NK-92 treated with Interleukin-12 subunit alpha and Interleukin-12 subunit beta, amount 100 ng/mL, for 24 hours (cell line): ENCODE measurements at regions not wholly inside any gene's neighbourhood (a gene's known extent, or its start where the extent isn't known, plus 50 kb on each side); places are given as distances from the start of the nearest gene placed in this dataset.
"Not testable (repeated sequence)": the region's sequence is repeated elsewhere in the genome, so short reads cannot be mapped to it uniquely, and the experiment has no call there.

Experiments used
- DNase-seq: peaks from one replicate; lab custom pipeline; 2025; lab: John Stamatoyannopoulos, UW

- no peak for DNase-seq
Measured at GRCh38 chr5:128799945-128800344, 165.3 kb upstream of the SLC27A6 start.

GRCh38 chr5:128800377-128800776, 164.9 kb upstream of the SLC27A6 start:
- DNase-seq, result no peak

GRCh38 chr5:128813317-128814070, 151.8 kb upstream of the SLC27A6 start:
- no peak for DNase-seq

GRCh38 chr5:128815201-128815600, 150.1 kb upstream of the SLC27A6 start:
- no peak for DNase-seq

- DNase-seq, result no peak
Measured at GRCh38 chr5:128825826-128826225, 139.5 kb upstream of the SLC27A6 start.

GRCh38 chr5:128826275-128826674, 139.0 kb upstream of the SLC27A6 start:
- DNase-seq, result no peak

GRCh38 chr5:128836571-128836970, 128.7 kb upstream of the SLC27A6 start:
- DNase-seq, result no peak

- DNase-seq, result no peak
Measured at GRCh38 chr5:128838623-128839022, 126.7 kb upstream of the SLC27A6 start.

GRCh38 chr5:128842241-128842640, 123.0 kb upstream of the SLC27A6 start:
- no peak for DNase-seq

GRCh38 chr5:128844354-128844923, 120.8 kb upstream of the SLC27A6 start:
- DNase-seq, result no peak

- DNase-seq, result no peak
Measured at GRCh38 chr5:128850049-128850448, 115.2 kb upstream of the SLC27A6 start.

GRCh38 chr5:128854931-128855330, 110.4 kb upstream of the SLC27A6 start:
- no peak for DNase-seq

GRCh38 chr5:128857076-128857677, 108.1 kb upstream of the SLC27A6 start:
- no peak for DNase-seq

- DNase-seq, result no peak
Measured at GRCh38 chr5:128858995-128859394, 106.3 kb upstream of the SLC27A6 start.

GRCh38 chr5:128861155-128861554, 104.1 kb upstream of the SLC27A6 start:
- DNase-seq, result not testable (repeated sequence)

GRCh38 chr5:128869970-128870369, 95.3 kb upstream of the SLC27A6 start:
- no peak for DNase-seq

- DNase-seq, result no peak
Measured at GRCh38 chr5:128870373-128870772, 94.9 kb upstream of the SLC27A6 start.

- no peak for DNase-seq
Measured at GRCh38 chr5:128870923-128871322, 94.4 kb upstream of the SLC27A6 start.

- no peak for DNase-seq
Measured at GRCh38 chr5:128876569-128877382, 88.5 kb upstream of the SLC27A6 start.

GRCh38 chr5:128877476-128877875, 87.8 kb upstream of the SLC27A6 start:
- no peak for DNase-seq

- no peak for DNase-seq
Measured at GRCh38 chr5:128881502-128882018, 83.7 kb upstream of the SLC27A6 start.

- DNase-seq, result no peak
Measured at GRCh38 chr5:128885649-128886255, 79.5 kb upstream of the SLC27A6 start.
